Activated CD4-positive, alpha-beta T cell treated with anti-CD3 and anti-CD28 coated beads, Interleukin-2, amount 10 ng/mL, durations not matched to agents 7 days and 5 days (primary cell): ENCODE measurements at regions not wholly inside any gene's neighbourhood (a gene's known extent, or its start where the extent isn't known, plus 50 kb on each side); places are given as distances from the start of the nearest gene placed in this dataset.

Source experiments
- CTCF ChIA-PET: fragments of 350-600 bp; sonication (Branson Sonifier 250); formaldehyde crosslinking; loops from one replicate; lab custom pipeline; 2021; ENCODE audit warnings: antibody characterized with exemption; lab: Charles Lee
- POLR2A ChIA-PET: fragments of 350-600 bp; sonication (Branson Sonifier 250); formaldehyde crosslinking; loops from one replicate; lab custom pipeline; 2021; ENCODE audit warnings: antibody characterized with exemption; lab: Charles Lee
- DNase-seq: peaks from one replicate; pipeline ENCODE4 v3.0.0-alpha.2; 2020
- H3K27ac Mint-ChIP-seq: one replicate; pipeline ENCODE4 v1.8.0; 2021; ENCODE audit warnings: mild to moderate bottlenecking, moderate library complexity, mixed read lengths
- H3K27me3 Mint-ChIP-seq: one replicate; pipeline ENCODE4 v1.8.0; 2021; ENCODE audit warnings: mixed read lengths
- H3K36me3 Mint-ChIP-seq: one replicate; pipeline ENCODE4 v1.8.0; 2021; ENCODE audit warnings: low read depth, mixed read lengths
- H3K4me1 Mint-ChIP-seq: one replicate; pipeline ENCODE4 v1.8.0; 2021; ENCODE audit warnings: mixed read lengths
- H3K4me3 Mint-ChIP-seq: one replicate; pipeline ENCODE4 v1.8.0; 2021; ENCODE audit warnings: mild to moderate bottlenecking, moderate library complexity, mixed read lengths
- H3K9me3 Mint-ChIP-seq: one replicate; pipeline ENCODE4 v1.8.0; 2021; ENCODE audit warnings: mixed read lengths

- Mint-ChIP-seq H3K36me3 (no peaks in the 10 kb centered on the region), H3K4me3 (no peak overlapping the region), H3K4me1 (no peaks in the 10 kb centered on the region), H3K27ac (no peak overlapping the region), H3K9me3 (no peaks in the 10 kb centered on the region), H3K27me3 (no peaks in the 10 kb centered on the region)
- DNase-seq, result no peak
- ChIA-PET POLR2A (no interaction called here), CTCF (no interaction called here)
Measured at GRCh38 chr22:27626675-27627443, 174.7 kb downstream of the MN1 start.

GRCh38 chr22:27627444-27627833 is 174.1 kb downstream of the MN1 start:
- Mint-ChIP-seq H3K4me1 (no peaks in the 10 kb centered on the region), H3K36me3 (no peaks in the 10 kb centered on the region), H3K27ac (no peak overlapping the region), H3K4me3 (no peak overlapping the region), H3K9me3 (no peaks in the 10 kb centered on the region), H3K27me3 (no peaks in the 10 kb centered on the region)
- ChIA-PET CTCF (no interaction called here), POLR2A (no interaction called here)
- no peak for DNase-seq

- H3K4me3 Mint-ChIP-seq, result no peak overlapping the region
- H3K9me3 Mint-ChIP-seq, result no peaks in the 10 kb centered on the region
- H3K27ac Mint-ChIP-seq, result no peak overlapping the region
- CTCF ChIA-PET, result no interaction called here
- no peaks in the 10 kb centered on the region for H3K4me1 Mint-ChIP-seq
- POLR2A ChIA-PET, result no interaction called here
- H3K27me3 Mint-ChIP-seq, result no peaks in the 10 kb centered on the region
- H3K36me3 Mint-ChIP-seq, result no peaks in the 10 kb centered on the region
- no peak for DNase-seq
Measured at GRCh38 chr22:27627901-27628300, 173.7 kb downstream of the MN1 start.

GRCh38 chr22:27628341-27628740 is 173.2 kb downstream of the MN1 start:
- Mint-ChIP-seq H3K27ac (no peak overlapping the region), H3K4me3 (no peak overlapping the region), H3K27me3 (no peaks in the 10 kb centered on the region), H3K4me1 (no peaks in the 10 kb centered on the region), H3K9me3 (no peaks in the 10 kb centered on the region), H3K36me3 (no peaks in the 10 kb centered on the region)
- ChIA-PET POLR2A (no interaction called here), CTCF (no interaction called here)
- no peak for DNase-seq

- POLR2A ChIA-PET, result no interaction called here
- H3K36me3 Mint-ChIP-seq, result no peaks in the 10 kb centered on the region
- no peak for DNase-seq
- H3K9me3 Mint-ChIP-seq, result no peaks in the 10 kb centered on the region
- no peak overlapping the region for H3K4me3 Mint-ChIP-seq
- CTCF ChIA-PET, result no interaction called here
- no peak overlapping the region for H3K27ac Mint-ChIP-seq
- H3K27me3 Mint-ChIP-seq, result no peaks in the 10 kb centered on the region
- no peaks in the 10 kb centered on the region for H3K4me1 Mint-ChIP-seq
Measured at GRCh38 chr22:27628891-27629631, 172.5 kb downstream of the MN1 start.

- H3K4me3 Mint-ChIP-seq, result no peak overlapping the region
- H3K9me3 Mint-ChIP-seq, result no peaks in the 10 kb centered on the region
- no peaks in the 10 kb centered on the region for H3K27me3 Mint-ChIP-seq
- H3K27ac Mint-ChIP-seq, result no peak overlapping the region
- no peak for DNase-seq
- no peaks in the 10 kb centered on the region for H3K4me1 Mint-ChIP-seq
- ChIA-PET POLR2A (no interaction called here), CTCF (no interaction called here)
- H3K36me3 Mint-ChIP-seq, result no peaks in the 10 kb centered on the region
Measured at GRCh38 chr22:27629908-27630673, 171.5 kb downstream of the MN1 start.

GRCh38 chr22:27630754-27631153 is 170.8 kb downstream of the MN1 start:
- Mint-ChIP-seq H3K9me3 (no peaks in the 10 kb centered on the region), H3K27ac (no peak overlapping the region), H3K4me1 (no peaks in the 10 kb centered on the region), H3K27me3 (no peaks in the 10 kb centered on the region), H3K36me3 (no peaks in the 10 kb centered on the region), H3K4me3 (no peak overlapping the region)
- POLR2A ChIA-PET, result no interaction called here
- CTCF ChIA-PET, result no interaction called here
- no peak for DNase-seq

GRCh38 chr22:27631641-27632040 is 169.9 kb downstream of the MN1 start:
- Mint-ChIP-seq H3K27ac (no peak overlapping the region), H3K27me3 (no peaks in the 10 kb centered on the region), H3K36me3 (no peaks in the 10 kb centered on the region), H3K4me1 (no peaks in the 10 kb centered on the region), H3K9me3 (no peaks in the 10 kb centered on the region), H3K4me3 (no peak overlapping the region)
- ChIA-PET POLR2A (no interaction called here), CTCF (interaction anchor here (0.5 kb wide), 1 partner anchor 14 kb away, joined by 3 read pairs; no protein-coding TSS in a partner anchor)
- DNase-seq, result no peak

GRCh38 chr22:27632451-27633295 is 168.9 kb downstream of the MN1 start:
- Mint-ChIP-seq H3K4me1 (no peaks in the 10 kb centered on the region), H3K27ac (no peak overlapping the region), H3K36me3 (no peaks in the 10 kb centered on the region), H3K4me3 (no peak overlapping the region), H3K9me3 (no peaks in the 10 kb centered on the region), H3K27me3 (no peaks in the 10 kb centered on the region)
- ChIA-PET CTCF (no interaction called here), POLR2A (no interaction called here)
- no peak for DNase-seq

GRCh38 chr22:27633296-27633871 is 168.2 kb downstream of the MN1 start:
- Mint-ChIP-seq H3K9me3 (no peaks in the 10 kb centered on the region), H3K4me3 (no peak overlapping the region), H3K36me3 (no peaks in the 10 kb centered on the region), H3K27me3 (no peaks in the 10 kb centered on the region), H3K27ac (no peak overlapping the region), H3K4me1 (no peaks in the 10 kb centered on the region)
- ChIA-PET POLR2A (no interaction called here), CTCF (no interaction called here)
- no peak for DNase-seq

- DNase-seq, result no peak
- H3K27me3 Mint-ChIP-seq, result no peaks in the 10 kb centered on the region
- H3K4me3 Mint-ChIP-seq, result no peak overlapping the region
- H3K36me3 Mint-ChIP-seq, result no peaks in the 10 kb centered on the region
- H3K9me3 Mint-ChIP-seq, result no peaks in the 10 kb centered on the region
- ChIA-PET POLR2A (no interaction called here), CTCF (no interaction called here)
- H3K4me1 Mint-ChIP-seq, result no peaks in the 10 kb centered on the region
- H3K27ac Mint-ChIP-seq, result no peak overlapping the region
Measured at GRCh38 chr22:27634043-27634740, 167.4 kb downstream of the MN1 start.

- CTCF ChIA-PET, result interaction anchor here (1.4 kb wide), 1 partner anchor 10 kb away, joined by 3 read pairs; no protein-coding TSS in a partner anchor
- no peak overlapping the region for H3K27ac Mint-ChIP-seq
- DNase-seq, result no peak
- no peaks in the 10 kb centered on the region for H3K27me3 Mint-ChIP-seq
- H3K36me3 Mint-ChIP-seq, result no peaks in the 10 kb centered on the region
- POLR2A ChIA-PET, result no interaction called here
- no peaks in the 10 kb centered on the region for H3K9me3 Mint-ChIP-seq
- no peak overlapping the region for H3K4me3 Mint-ChIP-seq
- H3K4me1 Mint-ChIP-seq, result no peaks in the 10 kb centered on the region
Measured at GRCh38 chr22:27635435-27635834, 166.1 kb downstream of the MN1 start.
